ENCODE measurements at regions not wholly inside any gene's neighbourhood (a gene's known extent, or its start where the extent isn't known, plus 50 kb on each side); places are given as distances from the start of the nearest gene placed in this dataset.
A peak's percentile ranks its signal among the peaks of the same experiment; 100 is the strongest.
"Not testable (repeated sequence)": the region's sequence is repeated elsewhere in the genome, so short reads cannot be mapped to it uniquely, and the experiment has no call there.

DNA sequence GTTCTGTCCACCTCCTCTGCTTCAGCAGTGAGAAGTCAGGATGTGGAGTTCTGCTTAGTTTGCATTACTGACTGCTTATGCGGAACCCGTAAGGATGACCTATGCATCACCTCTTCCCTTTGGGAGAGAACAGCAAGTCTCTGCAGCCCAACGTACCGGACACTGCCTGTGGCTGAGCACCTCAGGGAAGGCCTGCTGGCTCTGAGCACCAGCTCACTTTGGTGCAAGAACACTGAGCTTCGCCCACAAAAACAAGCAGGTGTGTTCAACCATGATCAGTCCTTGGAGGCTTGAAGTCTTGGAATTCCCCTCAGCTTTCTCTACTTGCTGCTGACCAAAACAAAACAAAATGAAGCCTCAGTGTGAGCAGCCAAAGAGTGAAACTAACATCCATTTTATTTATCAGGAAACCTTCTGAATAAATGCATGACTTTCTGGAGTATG lies 52.7 kb upstream of the NCK2 start:
- no peak for DNase-seq

DNA sequence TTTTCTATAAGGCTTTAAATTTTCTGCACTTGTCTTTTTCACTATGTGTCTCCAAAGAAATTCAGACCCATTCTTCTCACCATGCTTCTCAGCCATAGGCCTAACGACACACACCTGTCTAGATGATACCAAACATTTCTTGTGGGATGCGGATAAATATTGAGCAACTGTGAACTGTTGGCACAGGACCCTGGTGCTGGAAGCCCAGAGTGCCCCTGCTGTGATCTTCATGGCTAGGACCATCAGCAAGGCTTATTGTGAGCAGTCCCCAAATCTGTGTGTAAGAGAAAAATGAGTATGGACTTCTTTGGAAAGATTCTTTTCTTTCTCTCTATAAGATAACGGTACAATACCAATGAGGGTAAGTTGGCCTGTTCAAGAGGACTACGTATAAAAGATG lies 54.1 kb upstream of the NCK2 start:
- DNase-seq: no peak

- DNase-seq: no peak
Observed at GRCh38 chr2:105689484-105689883, 55.2 kb upstream of the NCK2 start.

- no peak for DNase-seq
Observed at GRCh38 chr2:105688946-105689345, 55.8 kb upstream of the NCK2 start.

DNA sequence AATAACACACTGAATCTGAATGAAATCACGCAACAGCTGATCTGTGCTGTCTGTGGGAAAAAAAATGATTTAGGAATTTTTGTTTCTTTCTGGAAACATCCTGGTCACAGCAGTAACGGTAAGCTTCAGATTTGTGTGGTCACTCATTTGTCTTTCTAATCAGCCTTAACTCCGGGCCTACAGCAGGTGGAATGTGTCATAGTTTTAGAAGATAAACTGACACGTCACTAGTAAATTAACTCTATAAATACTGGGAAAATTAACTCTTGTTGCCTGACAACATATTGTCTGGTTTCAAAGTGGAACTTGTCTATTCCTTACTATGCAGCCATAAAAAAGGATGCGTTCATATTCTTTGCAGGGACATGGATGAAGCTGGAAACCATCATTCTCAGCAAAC lies 58.1 kb upstream of the NCK2 start:
- no peak for DNase-seq

DNA sequence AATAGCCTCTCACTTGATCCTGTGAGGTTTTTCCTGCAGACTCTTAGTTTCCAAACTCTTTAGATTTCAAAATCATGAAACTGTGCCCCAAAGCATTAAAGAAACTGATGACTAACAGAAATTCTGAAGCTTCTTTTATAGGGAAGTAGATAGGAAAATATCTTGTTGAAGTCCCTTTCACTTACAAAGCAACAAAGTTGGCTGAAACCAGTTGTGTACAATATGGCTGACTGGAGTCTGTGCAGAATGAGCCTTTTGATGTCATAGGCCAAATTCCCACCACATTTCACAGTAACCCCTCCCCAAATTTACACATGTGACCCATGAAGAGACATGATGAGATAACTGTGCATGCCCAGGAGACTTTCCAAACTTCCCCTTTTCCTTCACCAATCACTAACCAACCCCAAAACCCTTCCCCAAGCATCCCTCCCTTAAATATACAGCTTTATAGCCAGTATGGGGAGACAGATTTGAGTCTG lies 61.7 kb upstream of the NCK2 start:
- DNase-seq: peak; percentile 88

DNA sequence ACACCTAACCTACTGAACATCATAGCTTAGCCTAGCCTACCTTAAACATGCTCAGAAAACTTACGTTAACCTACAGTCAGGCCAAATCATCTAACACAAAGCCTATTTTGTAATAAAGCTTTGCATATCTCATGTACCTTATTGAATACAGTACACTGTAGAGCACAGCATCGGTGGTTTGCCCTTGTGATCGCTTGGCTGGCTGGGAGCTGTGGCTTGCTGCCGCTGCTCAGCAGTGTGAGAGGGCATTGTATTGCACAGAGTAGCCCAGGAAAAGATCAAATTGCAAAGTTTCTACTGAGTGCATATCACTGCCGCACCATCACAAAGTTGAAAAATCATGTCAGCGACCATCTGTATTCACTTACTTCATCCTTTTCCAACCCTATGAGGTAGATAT lies 62.3 kb upstream of the NCK2 start:
- no peak for DNase-seq

- no peak for DNase-seq
Observed at GRCh38 chr2:105681927-105682326, 62.8 kb upstream of the NCK2 start.

DNA sequence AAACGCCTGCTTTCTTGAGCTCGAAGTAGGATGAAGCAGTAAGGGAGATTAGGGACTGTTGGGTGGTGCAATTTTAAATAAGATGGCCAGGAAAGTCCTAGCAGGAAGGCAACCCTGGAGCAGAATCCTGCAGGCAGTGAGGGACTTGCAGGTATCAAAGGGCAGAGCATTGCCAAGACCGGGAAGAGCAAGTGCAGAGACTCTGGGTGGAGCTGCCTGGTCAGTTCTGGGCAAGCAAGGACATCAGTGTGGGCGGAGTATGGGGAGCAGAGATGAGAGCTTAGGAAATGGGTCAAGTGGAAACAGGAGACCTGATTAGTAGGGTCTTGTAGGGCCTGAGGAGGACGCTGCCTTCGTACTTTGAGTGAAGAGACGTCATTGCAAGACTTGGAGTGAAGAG lies 64.4 kb upstream of the NCK2 start:
- no peak for DNase-seq

DNA sequence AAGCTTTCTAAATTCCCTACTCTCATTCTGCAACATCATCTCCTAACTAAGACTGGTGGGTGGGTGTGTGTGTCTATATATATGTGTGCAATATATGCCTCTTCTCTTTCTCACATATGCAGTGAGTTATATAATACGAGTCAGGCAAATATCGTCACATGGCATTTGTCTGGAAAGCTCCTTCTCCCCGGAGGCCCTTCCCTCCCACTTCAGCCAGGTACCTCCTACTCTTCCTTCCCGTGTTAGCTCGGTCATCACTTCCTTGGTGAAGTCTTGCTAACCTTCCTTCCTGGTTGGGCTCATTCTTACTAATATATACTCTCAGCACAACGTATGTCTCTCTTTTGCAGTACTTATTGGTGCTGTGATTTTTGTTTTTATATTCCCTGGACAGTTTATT lies 66.4 kb upstream of the NCK2 start:
- peak; percentile 21 for DNase-seq

- no peak for DNase-seq
Observed at GRCh38 chr2:105677901-105678300, 66.8 kb upstream of the NCK2 start.

DNA sequence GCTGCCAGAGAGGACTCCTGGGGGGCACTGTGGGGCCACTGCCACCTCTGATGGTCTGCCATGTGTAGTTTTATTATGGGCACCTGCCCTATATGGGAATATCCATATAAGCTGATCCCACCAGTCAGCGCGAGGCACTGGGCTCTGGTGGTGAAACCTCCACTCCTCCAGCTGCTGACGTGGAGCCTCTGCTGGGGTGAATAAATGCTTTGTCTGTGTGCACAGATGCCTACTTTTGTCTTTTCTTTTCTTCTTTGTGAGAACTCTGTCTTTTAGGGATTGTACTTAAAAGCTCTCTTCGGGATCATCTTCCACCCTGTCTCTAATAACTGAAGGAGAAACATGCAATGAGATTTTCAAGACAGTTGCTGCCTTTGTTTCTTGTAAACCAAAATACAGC lies 68.9 kb upstream of the NCK2 start:
- DNase-seq: no peak

GRCh38 chr2:105674859-105675541 lies 69.7 kb upstream of the NCK2 start:
- DNase-seq: peak; percentile 19

- no peak for DNase-seq
Observed at GRCh38 chr2:105674401-105674800, 70.3 kb upstream of the NCK2 start.

- no peak for DNase-seq
Observed at GRCh38 chr2:105671156-105671555, 73.6 kb upstream of the NCK2 start.

- DNase-seq: peak; percentile 89
Observed at GRCh38 chr2:105669384-105669891, 75.3 kb upstream of the NCK2 start.

- peak; percentile 35 for DNase-seq
Observed at GRCh38 chr2:105665480-105665879, 79.2 kb upstream of the NCK2 start.

GRCh38 chr2:105660489-105660888 lies 84.2 kb upstream of the NCK2 start:
- DNase-seq: no peak

- DNase-seq: not testable (repeated sequence)
Observed at GRCh38 chr2:105655723-105656606, 88.7 kb upstream of the NCK2 start.

GRCh38 chr2:105655244-105655643 lies 89.5 kb upstream of the NCK2 start:
- DNase-seq: peak; percentile 58

DNA sequence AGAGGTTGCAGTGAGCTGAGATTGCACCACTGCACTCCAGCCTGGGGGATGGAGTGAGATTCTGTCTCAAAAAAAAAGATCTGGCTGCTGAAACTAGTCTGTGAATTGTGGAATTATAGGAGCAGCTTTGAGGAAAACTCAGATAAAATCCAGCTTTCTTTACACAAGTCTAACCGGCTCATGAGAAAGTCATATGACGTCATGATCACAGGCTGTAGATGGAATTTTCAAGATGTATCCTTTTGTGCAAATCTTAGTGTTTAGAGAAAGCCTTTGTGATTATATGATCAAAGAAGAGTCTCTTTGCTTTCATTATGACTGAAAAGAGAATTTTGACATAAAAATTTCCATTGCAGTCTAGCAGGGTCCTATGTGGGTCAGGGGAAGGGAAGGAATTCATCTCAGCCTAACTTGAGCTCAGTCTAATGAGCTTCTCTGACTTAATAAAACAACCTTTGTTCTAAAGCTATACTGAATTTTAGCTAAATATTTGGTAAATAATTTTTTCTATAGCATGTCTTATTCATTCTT lies 90.2 kb upstream of the NCK2 start:
- DNase-seq: no peak

GRCh38 chr2:105653302-105653701 lies 91.4 kb upstream of the NCK2 start:
- DNase-seq: peak; percentile 83

- no peak for DNase-seq
Observed at GRCh38 chr2:105652014-105652796, 92.5 kb upstream of the NCK2 start.
